ENCODE measurements at regions not wholly inside any gene's neighbourhood (a gene's known extent, or its start where the extent isn't known, plus 50 kb on each side); places are given as distances from the start of the nearest gene placed in this dataset. TPM values are rescaled to one million over a fixed set of nuclear protein-coding genes. Genes with fewer than 3 reads are reported as not detected.

- H3K9me3 ChIP-seq (ENCODE audit: control insufficient read depth, low read length), result peaks cover 5% of the 10 kb centered on the region
These were observed 51.8 kb upstream of the IGLL5 start for GRCh38 chr22:22835771-22836291.

GRCh38 chr22:22836635-22837034 lies 51.0 kb upstream of the IGLL5 start:
- no peak overlapping the region for H3K27ac ChIP-seq (ENCODE audit: low read length, poor library complexity, severe bottlenecking)
- DNase-seq, result no peak
- no peaks in the 10 kb centered on the region for H3K79me1 ChIP-seq (replicated peaks; ENCODE audit: low read length, poor library complexity, severe bottlenecking)
- WGBS, result 62% methylated on average over 3 of the region's 6 CpGs
- no peak overlapping the region for H4K91ac ChIP-seq (ENCODE audit: low read length)
- no peaks in the 10 kb centered on the region for H3K4me1 ChIP-seq (ENCODE audit: control insufficient read depth, insufficient read depth, low read depth, low read length)
- no peak overlapping the region for H3K18ac ChIP-seq (ENCODE audit: low read depth in 1 of 2, low read length in 2 of 2)
- H3K36me3 ChIP-seq (ENCODE audit: control insufficient read depth in 1 of 2, insufficient read depth in 2 of 2, low read depth in 1 of 2, low read length in 2 of 2), result no peaks in the 10 kb centered on the region
- H3K4ac ChIP-seq (ENCODE audit: low read depth in 1 of 2, low read length in 2 of 2), result no peak overlapping the region
- no peak overlapping the region for H2AFZ ChIP-seq (ENCODE audit: low read depth, low read length)
- H4K8ac ChIP-seq (ENCODE audit: low read length), result no peak overlapping the region
- H3K4me2 ChIP-seq (ENCODE audit: low read length, poor library complexity, severe bottlenecking), result no peak overlapping the region
- no peak overlapping the region for H2BK120ac ChIP-seq (ENCODE audit: low read depth, low read length)
- no peak overlapping the region for H2BK15ac ChIP-seq (ENCODE audit: low read depth, poor library complexity, severe bottlenecking)
- no peak overlapping the region for H3K23ac ChIP-seq (ENCODE audit: low read length in 2 of 2)
- H3K27me3 ChIP-seq (ENCODE audit: control insufficient read depth in 1 of 2, insufficient read depth in 1 of 2, low read length in 2 of 2), result peaks cover 0 to 45% of the 10 kb centered on the region in 2 experiments
- no peak overlapping the region for H3K9ac ChIP-seq (ENCODE audit: low read length)
- no peaks in the 10 kb centered on the region for H3K9me3 ChIP-seq (ENCODE audit: control insufficient read depth, low read length)
- no peak overlapping the region for H2AK5ac ChIP-seq (ENCODE audit: low read length, severe bottlenecking)
- H2BK12ac ChIP-seq (ENCODE audit: low read length in 2 of 2), result no peak overlapping the region
- H3K14ac ChIP-seq (ENCODE audit: low read length in 2 of 2), result no peak overlapping the region
- no peak overlapping the region for H3K4me3 ChIP-seq (ENCODE audit: insufficient read depth in 1 of 2, low read depth in 1 of 2, low read length in 2 of 2)
- H2BK5ac ChIP-seq (ENCODE audit: low read depth, low read length, poor library complexity, severe bottlenecking), result no peak overlapping the region

More at GRCh38 chr22:22835771-22836291, 51.8 kb upstream of the IGLL5 start:
- Histone ChIP-seq H3K36me3 (ENCODE audit: control insufficient read depth in 1 of 2, insufficient read depth in 2 of 2, low read depth in 1 of 2, low read length in 2 of 2) (no peaks in the 10 kb centered on the region), H3K4ac (ENCODE audit: low read depth in 1 of 2, low read length in 2 of 2) (no peak overlapping the region), H2AK5ac (ENCODE audit: low read length, severe bottlenecking) (no peak overlapping the region), H3K14ac (ENCODE audit: low read length in 2 of 2) (no peak overlapping the region), H3K4me1 (ENCODE audit: control insufficient read depth, insufficient read depth, low read depth, low read length) (no peaks in the 10 kb centered on the region), H2BK120ac (ENCODE audit: low read depth, low read length) (no peak overlapping the region), H2BK12ac (ENCODE audit: low read length in 2 of 2) (no peak overlapping the region), H3K18ac (ENCODE audit: low read depth in 1 of 2, low read length in 2 of 2) (no peak overlapping the region), H2AFZ (ENCODE audit: low read depth, low read length) (no peak overlapping the region), H3K27ac (ENCODE audit: low read length, poor library complexity, severe bottlenecking) (no peak overlapping the region), H2BK15ac (ENCODE audit: low read depth, poor library complexity, severe bottlenecking) (no peak overlapping the region), H4K91ac (ENCODE audit: low read length) (no peak overlapping the region), H4K8ac (ENCODE audit: low read length) (no peak overlapping the region), H2BK5ac (ENCODE audit: low read depth, low read length, poor library complexity, severe bottlenecking) (no peak overlapping the region), H3K4me2 (ENCODE audit: low read length, poor library complexity, severe bottlenecking) (no peak overlapping the region), H3K79me1 (replicated peaks; ENCODE audit: low read length, poor library complexity, severe bottlenecking) (no peaks in the 10 kb centered on the region), H3K9ac (ENCODE audit: low read length) (no peak overlapping the region), H3K4me3 (ENCODE audit: insufficient read depth in 1 of 2, low read depth in 1 of 2, low read length in 2 of 2) (no peak overlapping the region), H3K27me3 (ENCODE audit: control insufficient read depth in 1 of 2, insufficient read depth in 1 of 2, low read length in 2 of 2) (peaks cover 0 to 43% of the 10 kb centered on the region in 2 experiments), H3K23ac (ENCODE audit: low read length in 2 of 2) (no peak overlapping the region)
- WGBS, result 86% methylated on average over 2 of the region's 3 CpGs
- DNase-seq, result no peak

Small RNA genes lying in the stretch of these regions (small RNA-seq; reads per million reads assigned to genes)
- not detected for gene AC244157.1 (ENCODE audit: low read depth)
- gene AC245028.1 (ENCODE audit: low read depth), result not detected
- gene AC245028.2 (ENCODE audit: low read depth), result not detected
- not detected for gene AC245028.3 (ENCODE audit: low read depth)
- not detected for gene IGLV3-13 (ENCODE audit: low read depth)
- gene IGLV3-15 (ENCODE audit: low read depth), result not detected
- not detected for gene IGLV3-17 (ENCODE audit: low read depth)
- not detected for gene IGLVI-20 (ENCODE audit: low read depth)
- gene IGLVVI-22-1 (ENCODE audit: low read depth), result not detected

All from mesenchymal stem cell (in vitro differentiated cells and primary cell).